K562 (cell line): ENCODE measurements at regions not wholly inside any gene's neighbourhood (a gene's known extent, or its start where the extent isn't known, plus 50 kb on each side); places are given as distances from the start of the nearest gene placed in this dataset.

ENCODE experiments used
- PHF8 ChIP-seq: fragments of 200-600 bp; sonication (generic); IDR thresholded peaks from 2 replicates; pipeline ENCODE4 v1.6.1; 2012; ENCODE audit warnings: mixed run types, mild to moderate bottlenecking, inconsistent platforms, low read length, moderate library complexity, borderline replicate concordance
- TF ChIP-seq, protein P1 (sequence below), 2 experiments: IDR thresholded peaks; 2 replicates each; pipeline ENCODE4 v1.6.1; 2012; ENCODE audit warnings: improper control_type of control experiment in 2 of 2, low read depth in 2 of 2, low read length in 2 of 2, borderline replicate concordance in 1 of 2

DNA sequence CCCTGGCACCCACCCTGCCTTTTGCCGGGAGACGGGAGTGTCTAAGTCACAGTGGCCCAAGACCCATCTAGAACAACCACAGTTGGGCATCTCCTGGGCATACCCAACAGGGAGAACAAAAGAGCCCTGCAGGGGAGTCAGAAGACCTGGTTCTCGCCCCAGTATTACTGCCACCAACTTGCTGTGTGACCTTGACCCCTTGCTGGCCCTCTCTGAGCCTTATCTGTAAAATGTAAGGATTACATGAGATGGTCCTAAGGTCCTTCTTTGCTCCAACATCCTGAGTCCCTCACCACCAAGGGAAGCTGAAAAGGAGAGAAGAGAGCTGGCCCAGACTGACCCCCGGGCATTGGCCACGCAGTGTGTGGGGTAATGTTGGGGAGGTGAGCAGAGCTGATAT, 119.0 kb downstream of the CCT6B start:
- no peak for TF ChIP-seq PHF8
- TF ChIP-seq, protein P1, sequence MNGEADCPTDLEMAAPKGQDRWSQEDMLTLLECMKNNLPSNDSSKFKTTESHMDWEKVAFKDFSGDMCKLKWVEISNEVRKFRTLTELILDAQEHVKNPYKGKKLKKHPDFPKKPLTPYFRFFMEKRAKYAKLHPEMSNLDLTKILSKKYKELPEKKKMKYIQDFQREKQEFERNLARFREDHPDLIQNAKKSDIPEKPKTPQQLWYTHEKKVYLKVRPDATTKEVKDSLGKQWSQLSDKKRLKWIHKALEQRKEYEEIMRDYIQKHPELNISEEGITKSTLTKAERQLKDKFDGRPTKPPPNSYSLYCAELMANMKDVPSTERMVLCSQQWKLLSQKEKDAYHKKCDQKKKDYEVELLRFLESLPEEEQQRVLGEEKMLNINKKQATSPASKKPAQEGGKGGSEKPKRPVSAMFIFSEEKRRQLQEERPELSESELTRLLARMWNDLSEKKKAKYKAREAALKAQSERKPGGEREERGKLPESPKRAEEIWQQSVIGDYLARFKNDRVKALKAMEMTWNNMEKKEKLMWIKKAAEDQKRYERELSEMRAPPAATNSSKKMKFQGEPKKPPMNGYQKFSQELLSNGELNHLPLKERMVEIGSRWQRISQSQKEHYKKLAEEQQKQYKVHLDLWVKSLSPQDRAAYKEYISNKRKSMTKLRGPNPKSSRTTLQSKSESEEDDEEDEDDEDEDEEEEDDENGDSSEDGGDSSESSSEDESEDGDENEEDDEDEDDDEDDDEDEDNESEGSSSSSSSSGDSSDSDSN (IDR thresholded peaks at IDR 0.05; ENCODE audit: borderline replicate concordance in 1 of 2, low read depth in 2 of 2, low read length in 2 of 2): no peak
